GM23338 (cell line): ENCODE measurements at regions not wholly inside any gene's neighbourhood (a gene's known extent, or its start where the extent isn't known, plus 50 kb on each side); places are given as distances from the start of the nearest gene placed in this dataset.

Experiments
- ATAC-seq: fragments of 200-7000 bp; cut with Tn5 transposase; 3 replicates; pipeline ENCODE4 v1.9.1; 2020
- DNase-seq: peaks from one replicate; pipeline ENCODE4 v3.0.0-alpha.2; 2015; ENCODE audit warnings: low spot score
- H2AFZ ChIP-seq: fragments of 200-600 bp; sonication (generic); 2 replicates; pipeline ENCODE4 v1.8.0; 2016; ENCODE audit warnings: antibody characterized with exemption, mild to moderate bottlenecking, moderate library complexity
- H3F3A ChIP-seq: fragments of 200-600 bp; sonication (generic); replicated peaks from 2 replicates; pipeline ENCODE4 v1.8.0; 2017; ENCODE audit warnings: antibody characterized with exemption, mixed run types, low read depth
- H3K27ac ChIP-seq: fragments of 200-600 bp; sonication (generic); 2 replicates; pipeline ENCODE4 v1.6.1; 2016; ENCODE audit warnings: low read depth
- H3K27me3 ChIP-seq: fragments of 200-600 bp; sonication (generic); 2 replicates; pipeline ENCODE4 v1.8.0; 2016; ENCODE audit warnings: mild to moderate bottlenecking, mixed run types, moderate library complexity; ENCODE audit not compliant: insufficient read depth
- H3K36me3 ChIP-seq: fragments of 200-600 bp; sonication (generic); 2 replicates; pipeline ENCODE4 v1.8.0; 2016; ENCODE audit warnings: mild to moderate bottlenecking; ENCODE audit not compliant: insufficient read depth
- H3K4me1 ChIP-seq: fragments of 200-600 bp; sonication (generic); 2 replicates; pipeline ENCODE4 v1.8.0; 2016; ENCODE audit warnings: mild to moderate bottlenecking, moderate library complexity; ENCODE audit not compliant: insufficient read depth
- H3K4me2 ChIP-seq: fragments of 200-600 bp; sonication (generic); 2 replicates; pipeline ENCODE4 v1.7.1; 2017; ENCODE audit warnings: mixed run types
- H3K4me3 ChIP-seq: fragments of 200-600 bp; sonication (generic); 2 replicates; pipeline ENCODE4 v1.6.1; 2016; ENCODE audit warnings: mixed run types
- H3K79me2 ChIP-seq: fragments of 200-600 bp; sonication (generic); replicated peaks from 2 replicates; pipeline ENCODE4 v1.8.0; 2017; ENCODE audit warnings: mild to moderate bottlenecking; ENCODE audit not compliant: insufficient read depth
- H3K9me2 ChIP-seq: fragments of 200-600 bp; sonication (generic); 2 replicates; pipeline ENCODE4 v1.8.0; 2017; ENCODE audit not compliant: insufficient read depth
- H4K20me1 ChIP-seq: fragments of 200-600 bp; sonication (generic); replicated peaks from 2 replicates; pipeline ENCODE4 v1.8.0; 2017; ENCODE audit warnings: mild to moderate bottlenecking; ENCODE audit not compliant: insufficient read depth
- H3K27ac Mint-ChIP-seq: 2 replicates; pipeline ENCODE4 v1.8.0; 2020; ENCODE audit warnings: inconsistent platforms, mild to moderate bottlenecking, moderate library complexity, mixed read lengths
- H3K27me3 Mint-ChIP-seq: 3 replicates; pipeline ENCODE4 v1.8.0; 2022; ENCODE audit warnings: low read depth, mild to moderate bottlenecking, moderate library complexity, mixed read lengths, inconsistent platforms; ENCODE audit not compliant: insufficient read depth, poor library complexity
- H3K36me3 Mint-ChIP-seq: 3 replicates; pipeline ENCODE4 v1.8.0; 2021; ENCODE audit warnings: low read depth, mild to moderate bottlenecking, inconsistent platforms, moderate library complexity, mixed read lengths
- H3K4me1 Mint-ChIP-seq: 3 replicates; pipeline ENCODE4 v1.8.0; 2020; ENCODE audit warnings: mild to moderate bottlenecking, inconsistent platforms, mixed read lengths
- H3K4me3 Mint-ChIP-seq: 3 replicates; pipeline ENCODE4 v1.8.0; 2021; ENCODE audit warnings: moderate library complexity, mild to moderate bottlenecking, inconsistent platforms, mixed read lengths
- H3K9me3 Mint-ChIP-seq: 3 replicates; pipeline ENCODE4 v1.8.0; 2020; ENCODE audit warnings: moderate library complexity, mild to moderate bottlenecking, inconsistent platforms, mixed read lengths
- CREB1 ChIP-seq: fragments of 250-450 bp; sonication (Bioruptor Pico); IDR thresholded peaks from 2 replicates; pipeline ENCODE4 v1.5.0; 2020; ENCODE audit warnings: low read depth, mild to moderate bottlenecking, moderate library complexity
- CTCF ChIP-seq, 2 experiments: fragments of 200-600 bp in 1 of 2; sonication (generic) in 1 of 2; conservative IDR thresholded peaks; 2 replicates each; pipeline versions ENCODE4 v1.5.1 to v1.6.1; 2016 to 2017; ENCODE audit warnings: antibody characterized with exemption in 2 of 2, low read depth in 2 of 2, mild to moderate bottlenecking in 2 of 2, moderate library complexity in 1 of 2
- ETS1 ChIP-seq: IDR thresholded peaks from 2 replicates; pipeline ENCODE4 v1.6.1; 2016; ENCODE audit warnings: antibody characterized with exemption
- EZH2 ChIP-seq: fragments of 200-600 bp; sonication (generic); IDR thresholded peaks from one replicate; pipeline ENCODE4 v1.8.0; 2017; ENCODE audit warnings: antibody characterized with exemption, mild to moderate bottlenecking, low read depth; ENCODE audit not compliant: unreplicated experiment
- EZH2phosphoT487 ChIP-seq: fragments of 200-600 bp; sonication (generic); IDR thresholded peaks from one replicate; pipeline ENCODE4 v1.8.1; 2018; ENCODE audit warnings: antibody characterized with exemption; ENCODE audit not compliant: unreplicated experiment
- JUNB ChIP-seq: IDR thresholded peaks from one replicate; pipeline ENCODE4 v1.6.1; 2016; ENCODE audit warnings: antibody characterized with exemption; ENCODE audit not compliant: unreplicated experiment
- NANOG ChIP-seq: IDR thresholded peaks from 2 replicates; pipeline ENCODE4 v1.6.1; 2016; ENCODE audit warnings: antibody characterized with exemption, borderline replicate concordance
- POLR2AphosphoS5 ChIP-seq: IDR thresholded peaks from 2 replicates; pipeline ENCODE4 v1.6.1; 2016; ENCODE audit warnings: antibody characterized with exemption, low read depth
- REST ChIP-seq: IDR thresholded peaks from one replicate; pipeline ENCODE4 v1.6.1; 2018; ENCODE audit warnings: antibody characterized with exemption; ENCODE audit not compliant: unreplicated experiment
- STAT1 ChIP-seq: IDR thresholded peaks from one replicate; pipeline ENCODE4 v1.6.1; 2016; ENCODE audit warnings: antibody characterized with exemption; ENCODE audit not compliant: unreplicated experiment
- ZNF114 ChIP-seq: fragments of 250-450 bp; sonication (Bioruptor Pico); IDR thresholded peaks from 2 replicates; pipeline ENCODE4 v1.5.0; 2020; ENCODE audit warnings: mild to moderate bottlenecking, moderate library complexity
- ZNF331 ChIP-seq: fragments of 250-450 bp; sonication (Bioruptor Pico); IDR thresholded peaks from 2 replicates; pipeline ENCODE4 v1.5.0; 2020; ENCODE audit warnings: low read depth, mild to moderate bottlenecking, moderate library complexity
- ZNF462 ChIP-seq: fragments of 250-450 bp; sonication (Bioruptor Pico); IDR thresholded peaks from 2 replicates; pipeline ENCODE4 v1.5.0; 2020; ENCODE audit warnings: mild to moderate bottlenecking, moderate library complexity

- H3K27me3 ChIP-seq: no peaks in the 10 kb centered on the region
- Mint-ChIP-seq H3K4me1 (no peaks in the 10 kb centered on the region), H3K27me3 (no peaks in the 10 kb centered on the region), H3K27ac (no peak overlapping the region), H3K4me3 (no peak overlapping the region), H3K36me3 (no peaks in the 10 kb centered on the region), H3K9me3 (no peaks in the 10 kb centered on the region)
- H3K4me2 ChIP-seq: no peak overlapping the region
- H4K20me1 ChIP-seq: no peaks in the 10 kb centered on the region
- no peak overlapping the region for H3K4me3 ChIP-seq
- H3K27ac ChIP-seq: no peak overlapping the region
- H3K9me2 ChIP-seq: no peaks in the 10 kb centered on the region
- H2AFZ ChIP-seq: no peak overlapping the region
- no peaks in the 10 kb centered on the region for H3K36me3 ChIP-seq
- TF ChIP-seq NANOG: no peak
- no peak for TF ChIP-seq STAT1
- TF ChIP-seq EZH2: no peak
- no peak for TF ChIP-seq ETS1
- no peak for TF ChIP-seq POLR2AphosphoS5
- no peak for TF ChIP-seq CREB1 (CRISPR knock-in tag)
- no peak for TF ChIP-seq REST
- no peak for TF ChIP-seq ZNF462
- TF ChIP-seq EZH2phosphoT487: no peak
- no peak for TF ChIP-seq CTCF (conservative IDR thresholded peaks at IDR 0.05; ENCODE audit: low read depth in 2 of 2)
- no peak for TF ChIP-seq ZNF331
- TF ChIP-seq ZNF114 (CRISPR knock-in tag): no peak
- no peak for TF ChIP-seq JUNB
- ATAC-seq (no peak), DNase-seq (no peak)
- no peaks in the 10 kb centered on the region for H3K79me2 ChIP-seq
- H3K4me1 ChIP-seq: no peaks in the 10 kb centered on the region
- no peaks in the 10 kb centered on the region for H3F3A ChIP-seq
Observed at GRCh38 chr12:91327889-91328288, 145.3 kb upstream of the DCN start.
